H9 (cell line): ENCODE measurements at regions not wholly inside any gene's neighbourhood (a gene's known extent, or its start where the extent isn't known, plus 50 kb on each side); places are given as distances from the start of the nearest gene placed in this dataset.

ENCODE experiments used
- DNase-seq: peaks from one replicate; pipeline ENCODE4 v3.0.0-alpha.2; 2017
- H2AFZ ChIP-seq: one replicate; pipeline ENCODE4 v1.6.1; 2013; ENCODE audit warnings: mild to moderate bottlenecking, low read length, control low read depth, moderate library complexity
- H2AK5ac ChIP-seq: 2 replicates; pipeline ENCODE4 v1.6.1; 2013; ENCODE audit warnings: low read length, control low read depth, mixed read lengths; ENCODE audit not compliant: insufficient read length
- H2BK120ac ChIP-seq: one replicate; pipeline ENCODE4 v1.6.1; 2013; ENCODE audit warnings: low read depth, mild to moderate bottlenecking, low read length, control low read depth, inconsistent platforms; ENCODE audit not compliant: poor library complexity, severe bottlenecking
- H2BK12ac ChIP-seq: 2 replicates; pipeline ENCODE4 v1.6.1; 2013; ENCODE audit warnings: low read length, control low read depth, mixed read lengths, low read depth; ENCODE audit not compliant: insufficient read length
- H2BK15ac ChIP-seq: 2 replicates; pipeline ENCODE4 v1.6.1; 2013; ENCODE audit warnings: low read depth, low read length, control low read depth
- H2BK20ac ChIP-seq: one replicate; pipeline ENCODE4 v1.6.1; 2013; ENCODE audit warnings: low read depth, mild to moderate bottlenecking, low read length, control low read depth, inconsistent platforms; ENCODE audit not compliant: poor library complexity, severe bottlenecking
- H2BK5ac ChIP-seq: 2 replicates; pipeline ENCODE4 v1.6.1; 2013; ENCODE audit warnings: low read length, control low read depth, mixed read lengths; ENCODE audit not compliant: insufficient read length
- H3K14ac ChIP-seq: 2 replicates; pipeline ENCODE4 v1.6.1; 2013; ENCODE audit warnings: low read length, control low read depth; ENCODE audit not compliant: insufficient read depth
- H3K18ac ChIP-seq: 2 replicates; pipeline ENCODE4 v1.6.1; 2013; ENCODE audit warnings: low read depth, mild to moderate bottlenecking, mixed read lengths, low read length, control low read depth; ENCODE audit not compliant: insufficient read length
- H3K23ac ChIP-seq: 2 replicates; pipeline ENCODE4 v1.6.1; 2013; ENCODE audit warnings: low read length, control low read depth, mixed read lengths, low read depth; ENCODE audit not compliant: insufficient read length
- H3K23me2 ChIP-seq: 2 replicates; pipeline ENCODE4 v1.6.1; 2013; ENCODE audit warnings: low read depth, mild to moderate bottlenecking, mixed read lengths, low read length, control low read depth; ENCODE audit not compliant: insufficient read length, poor library complexity, severe bottlenecking
- H3K27ac ChIP-seq: 2 replicates; pipeline ENCODE4 v1.5.1; 2013; ENCODE audit warnings: low read length, control low read depth, mixed read lengths, low read depth; ENCODE audit not compliant: insufficient read length
- H3K27me3 ChIP-seq: 2 replicates; pipeline ENCODE4 v1.6.1; 2013; ENCODE audit warnings: low read length, control low read depth, inconsistent platforms; ENCODE audit not compliant: insufficient read depth
- H3K4ac ChIP-seq: 2 replicates; pipeline ENCODE4 v1.6.1; 2013; ENCODE audit warnings: low read depth, mild to moderate bottlenecking, control low read depth, inconsistent platforms, low read length, moderate library complexity
- H3K4me1 ChIP-seq: 2 replicates; pipeline ENCODE4 v1.6.1; 2013; ENCODE audit warnings: low read length, control low read depth, inconsistent platforms; ENCODE audit not compliant: insufficient read depth
- H3K4me2 ChIP-seq: 2 replicates; pipeline ENCODE4 v1.6.1; 2013; ENCODE audit warnings: low read length, control low read depth, mixed read lengths; ENCODE audit not compliant: insufficient read length, insufficient read depth
- H3K56ac ChIP-seq: 2 replicates; pipeline ENCODE4 v1.6.1; 2013; ENCODE audit warnings: low read depth, mild to moderate bottlenecking, mixed read lengths, low read length, control low read depth; ENCODE audit not compliant: insufficient read length
- H3K79me1 ChIP-seq: 2 replicates; pipeline ENCODE4 v1.6.1; 2013; ENCODE audit warnings: low read depth, mild to moderate bottlenecking, moderate library complexity, low read length, control low read depth, inconsistent platforms; ENCODE audit not compliant: insufficient read depth, poor library complexity, severe bottlenecking
- H3K79me2 ChIP-seq: 2 replicates; pipeline ENCODE4 v1.6.1; 2013; ENCODE audit warnings: low read length, control low read depth, inconsistent platforms; ENCODE audit not compliant: insufficient read depth
- H3K9ac ChIP-seq: 2 replicates; pipeline ENCODE4 v1.6.1; 2013; ENCODE audit warnings: low read length, control low read depth, mixed read lengths; ENCODE audit not compliant: insufficient read length; ENCODE audit errors: extremely low read depth
- H3K9me3 ChIP-seq: one replicate; pipeline ENCODE4 v1.6.1; 2013; ENCODE audit warnings: low read depth, low read length, inconsistent platforms; ENCODE audit not compliant: control insufficient read depth
- H3T11ph ChIP-seq: one replicate; pipeline ENCODE4 v1.6.1; 2013; ENCODE audit warnings: mild to moderate bottlenecking, low read length, control low read depth, inconsistent platforms
- H4K20me1 ChIP-seq: one replicate; pipeline ENCODE4 v1.6.1; 2013; ENCODE audit not compliant: control insufficient read depth, insufficient read length, insufficient read depth
- H4K5ac ChIP-seq: 2 replicates; pipeline ENCODE4 v1.6.1; 2013; ENCODE audit warnings: low read depth, mild to moderate bottlenecking, mixed read lengths, low read length, control low read depth; ENCODE audit not compliant: insufficient read length
- H4K8ac ChIP-seq: replicated peaks from 2 replicates; pipeline ENCODE4 v1.6.1; 2013; ENCODE audit warnings: low read length, control low read depth, mixed read lengths, low read depth; ENCODE audit not compliant: insufficient read length
- H4K91ac ChIP-seq: 2 replicates; pipeline ENCODE4 v1.6.1; 2013; ENCODE audit warnings: low read depth, mild to moderate bottlenecking, moderate library complexity, mixed read lengths, low read length, control low read depth; ENCODE audit not compliant: insufficient read length
- H3K27ac Mint-ChIP-seq, 3 experiments: 2 replicates in 2 of 3; 3 replicates in 1 of 3; pipeline ENCODE4 v1.8.0; 2020 to 2021; ENCODE audit warnings: mixed read lengths in 3 of 3, mild to moderate bottlenecking in 1 of 3, moderate library complexity in 1 of 3
- H3K27me3 Mint-ChIP-seq: 2 replicates; pipeline ENCODE4 v1.8.0; 2021; ENCODE audit warnings: low read depth, mild to moderate bottlenecking, moderate library complexity, mixed read lengths
- H3K36me3 Mint-ChIP-seq, 3 experiments: 2 replicates in 2 of 3; 3 replicates in 1 of 3; pipeline ENCODE4 v1.8.0; 2020 to 2021; ENCODE audit warnings: low read depth in 3 of 3, mixed read lengths in 3 of 3; ENCODE audit not compliant: insufficient read depth in 1 of 3
- H3K4me1 Mint-ChIP-seq, 2 experiments: 2 replicates each; pipeline ENCODE4 v1.8.0; 2020; ENCODE audit warnings: mixed read lengths in 2 of 2
- H3K4me3 Mint-ChIP-seq, 2 experiments: 2 replicates in 1 of 2; 3 replicates in 1 of 2; pipeline ENCODE4 v1.8.0; 2020 to 2021; ENCODE audit warnings: mild to moderate bottlenecking in 2 of 2, mixed read lengths in 2 of 2, moderate library complexity in 1 of 2
- H3K9me3 Mint-ChIP-seq, 2 experiments: 2 replicates in 1 of 2; 3 replicates in 1 of 2; pipeline ENCODE4 v1.8.0; 2020; ENCODE audit warnings: mild to moderate bottlenecking in 2 of 2, mixed read lengths in 2 of 2, moderate library complexity in 1 of 2
- WGBS: extraction: QIAGEN DNeasy Blood & Tissue Kit; methylation state at CpG from one replicate; pipeline ENCODE4 v1.1.7; 2013; ENCODE audit warnings: missing lambda C conversion rate, low lambda C conversion rate, mixed read lengths; ENCODE audit not compliant: insufficient read length; ENCODE audit errors: extremely low coverage; 5-methylcytosine and 5-hydroxymethylcytosine counted together
- TF ChIP-seq, protein P1 (sequence below): fragments of 200-600 bp; sonication (generic); conservative IDR thresholded peaks from 3 replicates; pipeline ENCODE4 v1.8.0; 2021; ENCODE audit warnings: antibody characterized with exemption, mild to moderate bottlenecking

GRCh38 chr3:153746211-153746610 lies 375.0 kb upstream of the ARHGEF26 start:
- Histone ChIP-seq H3T11ph (no peak overlapping the region), H3K4ac (no peak overlapping the region), H4K20me1 (no peaks in the 10 kb centered on the region), H3K4me1 (no peaks in the 10 kb centered on the region; the same call in 1 of the 2 replicates), H3K27ac (no peak overlapping the region), H3K14ac (no peak overlapping the region), H3K23ac (no peak overlapping the region), H3K79me2 (no peaks in the 10 kb centered on the region), H3K56ac (no peak overlapping the region), H4K5ac (no peak overlapping the region), H2AK5ac (no peak overlapping the region), H2BK20ac (no peak overlapping the region), H3K9me3 (no peaks in the 10 kb centered on the region), H3K4me2 (no peak overlapping the region), H4K91ac (no peak overlapping the region), H2BK15ac (no peak overlapping the region), H3K23me2 (no peaks in the 10 kb centered on the region), H2BK12ac (no peak overlapping the region), H2BK120ac (no peak overlapping the region), H4K8ac (no peak overlapping the region), H2AFZ (no peak overlapping the region), H3K9ac (no peak overlapping the region), H3K79me1 (no peaks in the 10 kb centered on the region), H2BK5ac (no peak overlapping the region), H3K18ac (no peak overlapping the region), H3K27me3 (no peaks in the 10 kb centered on the region)
- Mint-ChIP-seq H3K27ac (no peak overlapping the region), H3K36me3 (no peaks in the 10 kb centered on the region), H3K27me3 (no peaks in the 10 kb centered on the region), H3K4me3 (no peak overlapping the region), H3K9me3 (no peaks in the 10 kb centered on the region), H3K4me1 (peaks cover 10 to 14% of the 10 kb centered on the region in 2 experiments)
- DNase-seq, result no peak
- TF ChIP-seq, protein P1, sequence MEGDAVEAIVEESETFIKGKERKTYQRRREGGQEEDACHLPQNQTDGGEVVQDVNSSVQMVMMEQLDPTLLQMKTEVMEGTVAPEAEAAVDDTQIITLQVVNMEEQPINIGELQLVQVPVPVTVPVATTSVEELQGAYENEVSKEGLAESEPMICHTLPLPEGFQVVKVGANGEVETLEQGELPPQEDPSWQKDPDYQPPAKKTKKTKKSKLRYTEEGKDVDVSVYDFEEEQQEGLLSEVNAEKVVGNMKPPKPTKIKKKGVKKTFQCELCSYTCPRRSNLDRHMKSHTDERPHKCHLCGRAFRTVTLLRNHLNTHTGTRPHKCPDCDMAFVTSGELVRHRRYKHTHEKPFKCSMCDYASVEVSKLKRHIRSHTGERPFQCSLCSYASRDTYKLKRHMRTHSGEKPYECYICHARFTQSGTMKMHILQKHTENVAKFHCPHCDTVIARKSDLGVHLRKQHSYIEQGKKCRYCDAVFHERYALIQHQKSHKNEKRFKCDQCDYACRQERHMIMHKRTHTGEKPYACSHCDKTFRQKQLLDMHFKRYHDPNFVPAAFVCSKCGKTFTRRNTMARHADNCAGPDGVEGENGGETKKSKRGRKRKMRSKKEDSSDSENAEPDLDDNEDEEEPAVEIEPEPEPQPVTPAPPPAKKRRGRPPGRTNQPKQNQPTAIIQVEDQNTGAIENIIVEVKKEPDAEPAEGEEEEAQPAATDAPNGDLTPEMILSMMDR, result no peak
- WGBS, result no CpG with 5 or more reads among the region's 3 CpGs
